H1 (cell line): ENCODE measurements at regions not wholly inside any gene's neighbourhood (a gene's known extent, or its start where the extent isn't known, plus 50 kb on each side); places are given as distances from the start of the nearest gene placed in this dataset.

Experiments
- ATF2 ChIP-seq: IDR thresholded peaks from 2 replicates; pipeline ENCODE4 v1.6.1; 2012; ENCODE audit warnings: low read length, inconsistent platforms
- ATF3 ChIP-seq: IDR thresholded peaks from 2 replicates; pipeline ENCODE4 v1.6.1; 2011; ENCODE audit warnings: low read depth, mild to moderate bottlenecking, low read length; ENCODE audit not compliant: insufficient read depth
- NRF1 ChIP-seq: IDR thresholded peaks from 2 replicates; pipeline ENCODE4 v1.6.1; 2011; ENCODE audit warnings: mild to moderate bottlenecking, low read depth, low read length, improper control_type of control experiment

GRCh38 chr22:49540913-49541692 is 286.6 kb downstream of the BRD1 start (continued):
- no peak for TF ChIP-seq ATF2
- TF ChIP-seq ATF3, result no peak
- no peak for TF ChIP-seq NRF1
